ENCODE measurements at regions not wholly inside any gene's neighbourhood (a gene's known extent, or its start where the extent isn't known, plus 50 kb on each side); places are given as distances from the start of the nearest gene placed in this dataset.

DNA sequence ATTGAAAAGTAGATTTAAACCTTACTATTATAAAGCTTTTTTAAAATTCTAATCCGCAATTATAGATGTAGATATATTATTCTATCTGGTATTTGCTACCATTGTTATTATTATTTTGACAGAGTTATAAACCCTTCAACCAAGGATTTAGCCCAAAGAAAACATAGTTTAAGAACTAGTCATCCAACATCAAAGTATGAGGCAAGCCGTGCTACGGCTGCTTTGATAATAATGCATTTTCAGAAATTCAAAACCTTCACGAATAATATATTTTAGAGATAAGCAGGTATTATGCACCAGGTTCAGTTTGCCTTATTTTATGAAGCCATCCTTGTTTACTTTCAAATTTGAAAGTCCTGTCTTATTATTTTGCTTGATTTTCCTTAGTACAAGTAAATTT, 1501.7 kb downstream of the RAPGEF2 start (continued):
- TF ChIP-seq KDM5A (IDR thresholded peaks at IDR 0.05; ENCODE audit: low read length) (no peak), SRF (IDR thresholded peaks at IDR 0.05; ENCODE audit: low read depth, low read length) (no peak)

All from H1 (cell line).